Spleen (tissue), 11 donors: ENCODE measurements at regions not wholly inside any gene's neighbourhood (a gene's known extent, or its start where the extent isn't known, plus 50 kb on each side); places are given as distances from the start of the nearest gene placed in this dataset.
"Not testable (repeated sequence)": the region's sequence is repeated elsewhere in the genome, so short reads cannot be mapped to it uniquely, and the experiment has no call there.

ENCODE experiments used
- DNase-seq: peaks from one replicate; pipeline ENCODE4 v3.0.0-alpha.2; 2020
- H3K27ac ChIP-seq, 8 donors: fragments of 200-600 bp; sonication (generic) in 7 of 8; 1 replicate in 4 of 8; 2 replicates in 4 of 8; pipeline versions ENCODE4 v1.5.0 to v1.8.0; 2016 to 2021; ENCODE audit warnings: inconsistent platforms in 4 of 8, mild to moderate bottlenecking in 4 of 8, moderate library complexity in 1 of 8
- H3K27me3 ChIP-seq, 7 donors: fragments of 200-600 bp; sonication (generic) in 6 of 7; replicated peaks in 1 of 7; 1 replicate in 4 of 7; 2 replicates in 3 of 7; pipeline versions ENCODE4 v1.5.0 to v1.8.0; 2016 to 2021; ENCODE audit warnings: inconsistent platforms in 3 of 7, mild to moderate bottlenecking in 1 of 7
- H3K36me3 ChIP-seq, 6 donors: fragments of 200-600 bp; sonication (generic) in 5 of 6; 1 replicate in 4 of 6; 2 replicates in 2 of 6; pipeline versions ENCODE4 v1.5.0 to v1.8.0; 2016 to 2021; ENCODE audit warnings: inconsistent platforms in 2 of 6
- H3K4me1 ChIP-seq, 6 donors: fragments of 200-600 bp; sonication (generic) in 5 of 6; 1 replicate in 3 of 6; 2 replicates in 3 of 6; pipeline versions ENCODE4 v1.5.0 to v1.8.0; 2016 to 2021; ENCODE audit warnings: inconsistent platforms in 3 of 6
- H3K4me3 ChIP-seq, 8 donors: fragments of 200-600 bp; sonication (generic) in 7 of 8; 1 replicate in 4 of 8; 2 replicates in 4 of 8; pipeline versions ENCODE4 v1.5.0 to v1.8.0; 2016 to 2021; ENCODE audit warnings: inconsistent platforms in 4 of 8, mild to moderate bottlenecking in 4 of 8, moderate library complexity in 2 of 8
- H3K9me3 ChIP-seq, 8 donors: fragments of 200-600 bp; sonication (generic) in 7 of 8; 1 replicate in 4 of 8; 2 replicates in 4 of 8; pipeline versions ENCODE4 v1.5.0 to v1.8.0; 2016 to 2021; ENCODE audit warnings: inconsistent platforms in 4 of 8
- CTCF ChIP-seq, 11 experiments: fragments of 200-600 bp in 7 of 11; fragments of 450-650 bp in 4 of 11; sonication (generic) in 4 of 11; IDR thresholded peaks in 8 of 11; conservative IDR thresholded peaks in 3 of 11; 1 replicate in 7 of 11; 2 replicates in 4 of 11; pipeline versions ENCODE4 v1.4.0 to v1.8.0; 2016 to 2021; ENCODE audit warnings: antibody characterized with exemption in 11 of 11, inconsistent platforms in 4 of 11, mild to moderate bottlenecking in 1 of 11
- POLR2A ChIP-seq, 3 donors: fragments of 450-650 bp; IDR thresholded peaks; one replicate each; pipeline ENCODE4 v1.5.1; 2017; ENCODE audit warnings: antibody characterized with exemption in 3 of 3, mild to moderate bottlenecking in 1 of 3
- POLR2AphosphoS5 ChIP-seq, 3 donors: sonication (generic); formaldehyde crosslinking; IDR thresholded peaks; one replicate each; pipeline ENCODE4 v1.5.1; 2017; ENCODE audit warnings: antibody characterized with exemption in 3 of 3
- WGBS, 5 donors: extraction: QIAGEN DNeasy Blood & Tissue Kit in 3 of 5; methylation state at CpG; one replicate each; pipeline versions ENCODE4 v1.1.5 to v1.1.7; 2013 to 2018; 5-methylcytosine and 5-hydroxymethylcytosine counted together
- intact Hi-C: fragments of 100-400 bp; cut with DNase I; formaldehyde crosslinking; loops from one replicate; pipeline ENCODE4 v1.15.0; 2023; ENCODE audit warnings: low total_unique reads
- donor health status: healthy with polysubstance abuse.
- donor health status: DM: no; HTN: no; CAD: no; lungs with moderate emphysema.
- donor health status: DM: no; HTN: no; CAD: no.
- donor health status: Bipolar disorder and iron deficiency.
- donor health status: healthy.
- donor health status: DM: no; HTN: no; CAD: no.
- donor health status: DM: yes; HTN: yes; CAD: no.

- TF ChIP-seq CTCF (IDR thresholded peaks at IDR 0.05 in 8 of 11, conservative IDR thresholded peaks at IDR 0.05 in 3 of 11): no peak
- TF ChIP-seq POLR2A (IDR thresholded peaks at IDR 0.05): no peak
- 95 to 100% (median 97%) methylated on average over 1 of the region's 1 CpG for WGBS, 5 donors
- intact Hi-C loops: no loop called here
These were observed 484.6 kb upstream of the PLXNA2 start for GRCh38 chr1:208728815-208729214.

GRCh38 chr1:208731981-208732821, 488.0 kb upstream of the PLXNA2 start:
- H3K36me3 ChIP-seq: no peaks in the 10 kb centered on the region
- WGBS, 5 donors: 9 to 14% (median 10%) methylated on average over 4 of the region's 4 CpGs
- H3K4me3 ChIP-seq: peak overlapping the region in 2 of 8 donors; percentile 17 to 51
- intact Hi-C loops: no loop called here
- H3K9me3 ChIP-seq: no peaks in the 10 kb centered on the region
- TF ChIP-seq POLR2A (IDR thresholded peaks at IDR 0.05) (no peak), POLR2AphosphoS5 (IDR thresholded peaks at IDR 0.05) (no peak), CTCF (IDR thresholded peaks at IDR 0.05 in 8 of 11, conservative IDR thresholded peaks at IDR 0.05 in 3 of 11) (no peak)
- H3K27me3 ChIP-seq: no peaks in the 10 kb centered on the region
- DNase-seq: no peak
- peaks cover 0 to 15% (median 0%) of the 10 kb centered on the region in 6 donors for H3K4me1 ChIP-seq
- H3K27ac ChIP-seq: no peak overlapping the region

More at GRCh38 chr1:208728815-208729214, 484.6 kb upstream of the PLXNA2 start:
- no peaks in the 10 kb centered on the region for H3K36me3 ChIP-seq
- no peaks in the 10 kb centered on the region for H3K27me3 ChIP-seq
- no peak for DNase-seq
- no peak overlapping the region for H3K4me3 ChIP-seq
- peaks cover 0 to 4% (median under 1%) of the 10 kb centered on the region in 8 donors for H3K9me3 ChIP-seq
- peaks cover 0 to 15% (median 0%) of the 10 kb centered on the region in 6 donors for H3K4me1 ChIP-seq
- no peak overlapping the region for H3K27ac ChIP-seq

GRCh38 chr1:208737161-208737560, 493.0 kb upstream of the PLXNA2 start:
- H3K4me3 ChIP-seq: no peak overlapping the region
- intact Hi-C loops: no loop called here
- H3K36me3 ChIP-seq: no peaks in the 10 kb centered on the region
- no peak for DNase-seq
- peaks cover 0 to 21% (median 0%) of the 10 kb centered on the region in 8 donors for H3K9me3 ChIP-seq
- H3K27ac ChIP-seq: no peak overlapping the region
- 64 to 79% (median 67%) methylated on average over 4 of the region's 4 CpGs for WGBS, 5 donors
- H3K4me1 ChIP-seq: peaks cover 0 to 13% (median 0%) of the 10 kb centered on the region in 6 donors
- TF ChIP-seq POLR2AphosphoS5 (IDR thresholded peaks at IDR 0.05) (no peak), CTCF (IDR thresholded peaks at IDR 0.05 in 8 of 11, conservative IDR thresholded peaks at IDR 0.05 in 3 of 11) (no peak), POLR2A (IDR thresholded peaks at IDR 0.05) (no peak)
- H3K27me3 ChIP-seq: no peaks in the 10 kb centered on the region

- Histone ChIP-seq H3K36me3 (no peaks in the 10 kb centered on the region), H3K27ac (no peak overlapping the region), H3K27me3 (no peaks in the 10 kb centered on the region), H3K4me1 (peaks cover 0 to 6% (median 0%) of the 10 kb centered on the region in 6 donors), H3K4me3 (no peak overlapping the region), H3K9me3 (peaks cover 0 to 21% (median 0%) of the 10 kb centered on the region in 8 donors)
- 69 to 83% (median 77%) methylated on average over 4 of the region's 4 CpGs for whole genome bisulfite sequencing, 5 donors
- DNase-seq: no peak
- TF ChIP-seq POLR2AphosphoS5 (IDR thresholded peaks at IDR 0.05) (no peak), CTCF (IDR thresholded peaks at IDR 0.05 in 8 of 11, conservative IDR thresholded peaks at IDR 0.05 in 3 of 11) (no peak), POLR2A (IDR thresholded peaks at IDR 0.05) (no peak)
- intact Hi-C loops: no loop called here
These were observed 493.7 kb upstream of the PLXNA2 start for GRCh38 chr1:208737922-208738321.

- H3K4me1 ChIP-seq, intact Hi-C loops, H3K27me3 ChIP-seq, DNase-seq, H3K4me3 ChIP-seq, H3K27ac ChIP-seq, H3K36me3 ChIP-seq: not testable (repeated sequence)
- H3K9me3 ChIP-seq: peaks cover 0 to 21% (median 0%) of the 10 kb centered on the region in 8 donors
- WGBS, 5 donors: 93 to 98% (median 95%) methylated on average over 6 to 20 of the region's 20 CpGs; no CpG with 5 or more reads in 1 of the 5 donors
These were observed 495.5 kb upstream of the PLXNA2 start for GRCh38 chr1:208739636-208740035.
